Prostate gland (tissue), 2 donors: ENCODE measurements at regions not wholly inside any gene's neighbourhood (a gene's known extent, or its start where the extent isn't known, plus 50 kb on each side); places are given as distances from the start of the nearest gene placed in this dataset.

Experiments
- POLR2A ChIP-seq: fragments of 450-650 bp; IDR thresholded peaks from one replicate; pipeline ENCODE4 v1.6.1; 2016; ENCODE audit warnings: antibody characterized with exemption, mild to moderate bottlenecking
- TF ChIP-seq, protein P1 (sequence below), 4 experiments: fragments of 200-600 bp in 2 of 4; fragments of 450-650 bp in 2 of 4; sonication (generic) in 2 of 4; IDR thresholded peaks; 1 replicate in 3 of 4; 2 replicates in 1 of 4; pipeline ENCODE4 v1.5.1; 2016 to 2019; ENCODE audit warnings: antibody characterized with exemption in 4 of 4, mild to moderate bottlenecking in 2 of 4, moderate library complexity in 2 of 4

- TF ChIP-seq, protein P1, sequence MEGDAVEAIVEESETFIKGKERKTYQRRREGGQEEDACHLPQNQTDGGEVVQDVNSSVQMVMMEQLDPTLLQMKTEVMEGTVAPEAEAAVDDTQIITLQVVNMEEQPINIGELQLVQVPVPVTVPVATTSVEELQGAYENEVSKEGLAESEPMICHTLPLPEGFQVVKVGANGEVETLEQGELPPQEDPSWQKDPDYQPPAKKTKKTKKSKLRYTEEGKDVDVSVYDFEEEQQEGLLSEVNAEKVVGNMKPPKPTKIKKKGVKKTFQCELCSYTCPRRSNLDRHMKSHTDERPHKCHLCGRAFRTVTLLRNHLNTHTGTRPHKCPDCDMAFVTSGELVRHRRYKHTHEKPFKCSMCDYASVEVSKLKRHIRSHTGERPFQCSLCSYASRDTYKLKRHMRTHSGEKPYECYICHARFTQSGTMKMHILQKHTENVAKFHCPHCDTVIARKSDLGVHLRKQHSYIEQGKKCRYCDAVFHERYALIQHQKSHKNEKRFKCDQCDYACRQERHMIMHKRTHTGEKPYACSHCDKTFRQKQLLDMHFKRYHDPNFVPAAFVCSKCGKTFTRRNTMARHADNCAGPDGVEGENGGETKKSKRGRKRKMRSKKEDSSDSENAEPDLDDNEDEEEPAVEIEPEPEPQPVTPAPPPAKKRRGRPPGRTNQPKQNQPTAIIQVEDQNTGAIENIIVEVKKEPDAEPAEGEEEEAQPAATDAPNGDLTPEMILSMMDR (IDR thresholded peaks at IDR 0.05): no peak
- TF ChIP-seq POLR2A: no peak
Observed at GRCh38 chr10:60669501-60669900, 108.8 kb upstream of the CDK1 start.
